ENCODE measurements at regions not wholly inside any gene's neighbourhood (a gene's known extent, or its start where the extent isn't known, plus 50 kb on each side); places are given as distances from the start of the nearest gene placed in this dataset.
A peak's percentile ranks its signal among the peaks of the same experiment; 100 is the strongest.

DNA sequence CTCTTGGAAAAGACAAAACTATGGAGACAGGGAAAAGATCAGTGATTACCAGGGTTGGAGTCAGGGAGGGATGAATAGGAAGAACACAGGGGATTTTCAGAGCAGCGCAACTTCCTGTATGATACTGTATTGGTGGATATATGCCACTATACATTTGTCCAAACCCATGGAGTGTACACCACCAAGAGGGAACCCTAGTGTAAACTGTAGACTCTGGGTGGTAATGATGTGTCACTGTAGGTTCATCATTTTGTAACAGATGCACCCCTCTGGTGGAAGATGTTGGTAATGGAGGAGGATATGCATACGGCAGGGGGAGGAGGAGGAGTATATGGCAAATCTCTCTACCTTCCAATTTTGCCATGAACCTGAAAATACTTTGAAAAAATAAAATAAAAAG, 68.1 kb downstream of the UFM1 start (continued):
- TF ChIP-seq, protein P1, sequence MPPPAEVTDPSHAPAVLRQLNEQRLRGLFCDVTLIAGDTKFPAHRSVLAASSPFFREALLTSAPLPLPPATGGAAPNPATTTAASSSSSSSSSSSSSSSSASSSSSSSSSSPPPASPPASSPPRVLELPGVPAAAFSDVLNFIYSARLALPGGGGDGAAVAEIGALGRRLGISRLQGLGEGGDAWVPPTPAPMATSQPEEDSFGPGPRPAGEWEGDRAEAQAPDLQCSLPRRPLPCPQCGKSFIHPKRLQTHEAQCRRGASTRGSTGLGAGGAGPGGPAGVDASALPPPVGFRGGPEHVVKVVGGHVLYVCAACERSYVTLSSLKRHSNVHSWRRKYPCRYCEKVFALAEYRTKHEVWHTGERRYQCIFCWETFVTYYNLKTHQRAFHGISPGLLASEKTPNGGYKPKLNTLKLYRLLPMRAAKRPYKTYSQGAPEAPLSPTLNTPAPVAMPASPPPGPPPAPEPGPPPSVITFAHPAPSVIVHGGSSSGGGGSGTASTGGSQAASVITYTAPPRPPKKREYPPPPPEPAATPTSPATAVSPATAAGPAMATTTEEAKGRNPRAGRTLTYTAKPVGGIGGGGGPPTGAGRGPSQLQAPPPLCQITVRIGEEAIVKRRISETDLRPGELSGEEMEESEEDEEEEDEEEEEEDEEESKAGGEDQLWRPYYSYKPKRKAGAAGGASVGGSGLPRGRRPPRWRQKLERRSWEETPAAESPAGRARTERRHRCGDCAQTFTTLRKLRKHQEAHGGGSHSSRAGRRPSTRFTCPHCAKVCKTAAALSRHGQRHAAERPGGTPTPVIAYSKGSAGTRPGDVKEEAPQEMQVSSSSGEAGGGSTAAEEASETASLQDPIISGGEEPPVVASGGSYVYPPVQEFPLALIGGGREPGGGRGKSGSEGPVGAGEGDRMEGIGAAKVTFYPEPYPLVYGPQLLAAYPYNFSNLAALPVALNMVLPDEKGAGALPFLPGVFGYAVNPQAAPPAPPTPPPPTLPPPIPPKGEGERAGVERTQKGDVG (CRISPR knock-in tag; IDR thresholded peaks at IDR 0.05), result no peak
- TF ChIP-seq BCL11A (IDR thresholded peaks at IDR 0.05; ENCODE audit: low read depth, low read length) (no peak), TCF7 (IDR thresholded peaks at IDR 0.05; ENCODE audit: borderline replicate concordance) (no peak), MTA3 (IDR thresholded peaks at IDR 0.05; ENCODE audit: borderline replicate concordance, low read length) (no peak), RAD21 (IDR thresholded peaks at IDR 0.05; ENCODE audit: insufficient read depth, low read depth, low read length) (peak; percentile 67), RCOR1 (conservative IDR thresholded peaks at IDR 0.05; ENCODE audit: low read depth, low read length) (no peak)

DNA sequence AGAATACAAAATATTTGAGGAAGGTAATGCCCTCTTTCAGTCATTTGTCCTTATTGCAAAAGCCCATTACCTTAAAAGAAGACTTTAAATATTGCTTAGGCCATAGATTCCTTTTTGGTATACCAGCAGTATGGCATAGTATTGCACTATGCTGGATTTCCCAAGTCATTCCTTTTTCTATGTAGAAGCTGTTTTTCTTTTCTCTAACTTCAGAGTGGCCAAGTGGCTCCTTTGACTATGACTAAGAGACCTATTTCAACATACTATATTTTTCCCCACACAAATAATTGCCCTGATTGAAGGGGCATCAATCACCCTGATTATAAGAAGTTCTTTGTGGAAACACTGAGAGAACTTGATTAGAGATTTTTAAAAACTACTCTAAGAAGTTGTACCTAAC, 68.6 kb downstream of the UFM1 start:
- no peak for DNase-seq (ENCODE audit: low read depth, low spot score)
- Histone ChIP-seq H2AFZ (ENCODE audit: control insufficient read depth, low read depth, low read length) (no peak overlapping the region), H3K9me3 (replicated peaks; ENCODE audit: control insufficient read depth, insufficient read depth, low read length) (peaks cover 4% of the 10 kb centered on the region; the same call in 2 of the 3 replicates), H4K20me1 (ENCODE audit: control insufficient read depth, insufficient read depth) (no peaks in the 10 kb centered on the region), H3K36me3 (ENCODE audit: control insufficient read depth in 2 of 2, insufficient read depth in 2 of 2, low read length in 1 of 2) (no peaks in the 10 kb centered on the region), H3K27me3 (replicated peaks in 1 of 2; ENCODE audit: control insufficient read depth in 2 of 2, insufficient read depth in 2 of 2, low read length in 1 of 2) (no peaks in the 10 kb centered on the region), H3K4me1 (ENCODE audit: control insufficient read depth, insufficient read depth, low read length) (peaks cover 5% of the 10 kb centered on the region; the same call in 1 of the 2 replicates), H3K79me2 (ENCODE audit: control insufficient read depth, insufficient read depth, low read length) (no peaks in the 10 kb centered on the region), H3K4me2 (ENCODE audit: control insufficient read depth, insufficient read depth) (no peak overlapping the region), H3K4me3 (no peak overlapping the region), H3K27ac (ENCODE audit: control insufficient read depth, insufficient read depth) (no peak overlapping the region), H3K9ac (ENCODE audit: control insufficient read depth, insufficient read depth, low read length) (no peak overlapping the region)
- TF ChIP-seq, protein P2, sequence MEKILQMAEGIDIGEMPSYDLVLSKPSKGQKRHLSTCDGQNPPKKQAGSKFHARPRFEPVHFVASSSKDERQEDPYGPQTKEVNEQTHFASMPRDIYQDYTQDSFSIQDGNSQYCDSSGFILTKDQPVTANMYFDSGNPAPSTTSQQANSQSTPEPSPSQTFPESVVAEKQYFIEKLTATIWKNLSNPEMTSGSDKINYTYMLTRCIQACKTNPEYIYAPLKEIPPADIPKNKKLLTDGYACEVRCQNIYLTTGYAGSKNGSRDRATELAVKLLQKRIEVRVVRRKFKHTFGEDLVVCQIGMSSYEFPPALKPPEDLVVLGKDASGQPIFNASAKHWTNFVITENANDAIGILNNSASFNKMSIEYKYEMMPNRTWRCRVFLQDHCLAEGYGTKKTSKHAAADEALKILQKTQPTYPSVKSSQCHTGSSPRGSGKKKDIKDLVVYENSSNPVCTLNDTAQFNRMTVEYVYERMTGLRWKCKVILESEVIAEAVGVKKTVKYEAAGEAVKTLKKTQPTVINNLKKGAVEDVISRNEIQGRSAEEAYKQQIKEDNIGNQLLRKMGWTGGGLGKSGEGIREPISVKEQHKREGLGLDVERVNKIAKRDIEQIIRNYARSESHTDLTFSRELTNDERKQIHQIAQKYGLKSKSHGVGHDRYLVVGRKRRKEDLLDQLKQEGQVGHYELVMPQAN (conservative IDR thresholded peaks at IDR 0.05), result no peak
- TF ChIP-seq PAX5 (IDR thresholded peaks at IDR 0.05; ENCODE audit: borderline replicate concordance, low read depth, low read length) (no peak), KDM1A (IDR thresholded peaks at IDR 0.05; ENCODE audit: borderline replicate concordance) (no peak), RB1 (IDR thresholded peaks at IDR 0.05; ENCODE audit: borderline replicate concordance) (no peak), ATF7 (IDR thresholded peaks at IDR 0.05; ENCODE audit: low read depth) (no peak), PML (IDR thresholded peaks at IDR 0.05; ENCODE audit: low read length) (no peak)
- RAD21 ChIA-PET (ENCODE audit: unreplicated experiment), result no interaction called here
- no peak for ATAC-seq
- FAIRE-seq, result peak; percentile 41
- POLR2A ChIA-PET, result no interaction called here
- SMC1A ChIA-PET (ENCODE audit: uncharacterized antibody, unreplicated experiment), result no interaction called here
- CTCF ChIA-PET, result interaction anchor here (1.3 kb wide), 1 partner anchor 23 kb away, joined by 3 read pairs; no protein-coding TSS in a partner anchor
- in situ Hi-C loops (cut with MboI), result no loop called here
- intact Hi-C loops (cut with micrococcal nuclease; ENCODE audit: unreplicated experiment), result loop anchor here (5.0 kb wide), 1 partner anchor 71 kb away; the partner anchor contains the start of gene UFM1
- no TSS peak for BruUV-seq (replicated peaks)

Data from GM12878 (cell line).